HG03097 (cell line): ENCODE measurements at regions not wholly inside any gene's neighbourhood (a gene's known extent, or its start where the extent isn't known, plus 50 kb on each side); places are given as distances from the start of the nearest gene placed in this dataset.

Source experiments
- ATAC-seq: cut with Tn5 transposase; IDR thresholded peaks from one replicate; pipeline ENCODE4 v1.9.1; 2021; ENCODE audit not compliant: unreplicated experiment, low FRiP score

DNA sequence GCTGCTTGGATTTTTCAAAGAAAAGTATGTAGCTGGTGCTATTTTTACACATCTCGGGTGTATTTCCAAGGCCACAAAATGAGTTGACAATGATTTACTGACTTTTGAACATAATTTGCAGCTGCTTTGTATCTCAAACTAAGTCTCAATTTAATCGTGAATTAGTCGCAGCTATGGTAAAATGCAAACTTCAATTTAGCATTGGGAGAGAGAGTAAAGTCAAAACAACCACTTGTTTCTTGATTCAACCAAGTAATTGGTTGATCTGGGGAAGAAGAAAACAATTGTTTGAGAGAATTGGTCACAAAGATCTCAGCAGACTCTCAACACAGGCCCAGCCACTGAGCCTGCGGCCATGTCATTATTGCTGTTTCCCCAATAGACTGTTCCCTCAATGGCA lies 75.0 kb upstream of the DYRK2 start:
- no peak for ATAC-seq

- ATAC-seq = no peak
These were observed 69.4 kb upstream of the DYRK2 start for GRCh38 chr12:67578976-67579661.

- ATAC-seq = no peak
These were observed 68.9 kb upstream of the DYRK2 start for GRCh38 chr12:67579662-67580003.

DNA sequence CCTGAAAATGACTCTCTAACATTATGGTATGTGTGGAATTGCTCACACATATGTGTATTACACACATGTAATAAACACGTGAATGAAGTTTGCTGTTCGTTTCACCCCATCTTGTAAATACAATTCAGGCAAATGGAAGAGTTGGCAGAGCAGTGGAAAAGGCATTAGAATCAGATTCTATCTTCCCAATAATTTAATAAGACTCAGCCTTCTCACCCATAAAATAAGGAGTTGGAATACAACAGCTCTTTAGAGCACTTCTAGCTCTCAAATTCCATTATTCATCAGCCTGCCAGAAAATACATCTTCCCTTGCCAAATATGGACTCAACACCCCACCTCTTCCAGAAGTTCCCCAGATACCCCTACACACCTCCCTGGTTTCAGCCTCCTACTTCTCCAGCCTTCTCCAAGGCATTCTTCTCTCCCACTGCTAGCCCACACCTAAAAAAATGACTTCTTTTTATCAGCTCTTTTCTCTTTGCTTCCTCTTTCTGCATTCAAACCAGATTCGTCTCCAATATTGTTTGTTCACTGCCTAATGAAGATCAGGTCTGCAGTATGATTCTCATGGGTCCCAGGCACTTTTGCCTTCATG lies 66.2 kb upstream of the DYRK2 start:
- ATAC-seq = no peak

- ATAC-seq = no peak
These were observed 65.7 kb upstream of the DYRK2 start for GRCh38 chr12:67582844-67583243.

DNA sequence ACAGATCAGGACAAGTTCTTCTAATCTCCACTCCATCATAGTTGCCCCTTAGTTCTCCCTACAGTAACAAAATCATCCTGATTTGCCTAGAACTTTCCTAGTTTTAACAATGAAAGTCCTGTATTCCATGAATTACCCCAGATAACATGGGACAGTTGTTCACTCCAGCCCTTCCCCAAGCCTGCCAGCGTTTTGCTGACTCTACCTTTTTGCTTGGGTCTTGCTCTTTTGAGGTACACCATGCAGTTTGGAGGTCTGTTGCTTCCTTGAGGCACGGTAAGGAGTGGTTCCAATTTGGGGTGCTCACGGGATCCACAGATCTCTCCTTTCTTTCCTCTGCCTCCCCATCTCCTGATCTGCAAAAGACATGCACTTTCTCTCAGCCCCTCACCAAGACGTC lies 61.6 kb upstream of the DYRK2 start:
- no peak for ATAC-seq

GRCh38 chr12:67589078-67589477 lies 59.5 kb upstream of the DYRK2 start:
- ATAC-seq = no peak

- ATAC-seq = no peak
These were observed 58.3 kb upstream of the DYRK2 start for GRCh38 chr12:67590149-67590790.

- peak; percentile 78 for ATAC-seq
These were observed 56.1 kb upstream of the DYRK2 start for GRCh38 chr12:67592228-67593011.

DNA sequence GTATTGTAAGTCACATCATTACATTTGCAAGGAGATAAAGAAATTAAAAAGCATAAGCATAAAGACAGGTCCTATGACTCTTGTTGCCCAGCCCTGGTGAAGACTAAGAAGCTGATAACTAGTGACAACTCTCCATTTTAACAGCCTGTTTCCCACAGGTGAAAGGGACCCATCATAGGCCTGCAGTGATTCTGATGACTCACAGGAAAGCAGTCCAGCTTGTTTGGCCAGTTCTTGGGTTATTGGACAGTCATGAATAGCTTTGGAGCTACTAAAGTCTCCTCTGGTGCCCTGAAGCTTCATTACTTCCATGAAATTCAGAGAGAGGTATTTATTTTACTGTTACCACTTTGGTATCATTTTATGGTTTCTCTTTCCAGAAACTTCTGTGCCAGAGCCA lies 55.5 kb upstream of the DYRK2 start:
- no peak for ATAC-seq

- ATAC-seq = no peak
These were observed 54.8 kb upstream of the DYRK2 start for GRCh38 chr12:67593461-67594330.

GRCh38 chr12:67594888-67595287 lies 53.7 kb upstream of the DYRK2 start:
- no peak for ATAC-seq

- no peak for ATAC-seq
These were observed 53.2 kb upstream of the DYRK2 start for GRCh38 chr12:67595365-67595764.

DNA sequence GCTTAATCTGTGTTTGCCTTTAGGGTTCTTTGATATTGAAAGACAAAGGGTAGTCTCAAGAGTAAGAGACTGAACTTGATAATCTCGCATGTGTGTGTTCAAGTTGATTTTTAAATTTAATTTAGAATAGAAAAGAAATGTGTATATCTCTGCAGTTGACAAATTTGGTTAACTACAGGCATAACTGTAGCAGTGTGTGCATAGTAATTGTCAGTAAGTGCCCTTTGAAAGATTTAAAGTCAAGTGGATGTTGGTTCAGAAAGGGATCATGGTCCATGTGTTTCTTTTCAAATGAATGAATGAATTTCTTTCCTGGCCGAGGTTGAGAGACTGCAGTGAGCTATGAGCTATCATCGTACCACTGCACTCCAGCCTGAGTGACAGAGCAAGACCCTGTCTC lies 49.9 kb upstream of the DYRK2 start:
- ATAC-seq = no peak
